PC-3 (cell line): ENCODE measurements at regions not wholly inside any gene's neighbourhood (a gene's known extent, or its start where the extent isn't known, plus 50 kb on each side); places are given as distances from the start of the nearest gene placed in this dataset.

Experiments used
- ATAC-seq: fragments of 200-7000 bp; cut with Tn5 transposase; 2 replicates; pipeline ENCODE4 v1.9.1; 2020; ENCODE audit warnings: mild to moderate bottlenecking, moderate library complexity
- BruUV-seq: library from RNA; stranded (reverse); fragments of 400-500 nt; replicated peaks from 2 replicates; lab custom pipeline; 2021; lab: Mats Ljungman, UMichigan
- CTCF ChIA-PET: fragments of 300-600 bp; sonication (Branson Sonifier 250); formaldehyde crosslinking; loops from one replicate; lab custom pipeline; 2022; ENCODE audit warnings: antibody characterized with exemption; lab: Charles Lee
- POLR2A ChIA-PET: fragments of 300-600 bp; sonication (Branson Sonifier 250); formaldehyde crosslinking; loops from one replicate; lab custom pipeline; 2022; ENCODE audit warnings: antibody characterized with exemption; ENCODE audit not compliant: unreplicated experiment; lab: Charles Lee
- DNase-seq: peaks from one replicate; pipeline ENCODE4 v3.0.0-alpha.2; 2015
- H2AFZ ChIP-seq: fragments of 300-600 bp; sonication (generic); 2 replicates; pipeline ENCODE4 v1.6.0; 2016; ENCODE audit warnings: antibody characterized with exemption, low read length
- H3F3A ChIP-seq: fragments of 300-600 bp; sonication (generic); one replicate; pipeline ENCODE4 v1.6.0; 2017; ENCODE audit warnings: antibody characterized with exemption, low read length, control low read depth, mild to moderate bottlenecking; ENCODE audit not compliant: unreplicated experiment
- H3K27ac ChIP-seq: fragments of 300-600 bp; sonication (generic); 2 replicates; pipeline ENCODE4 v1.5.1; 2016; ENCODE audit warnings: mild to moderate bottlenecking, low read length
- H3K27me3 ChIP-seq: fragments of 300-600 bp; sonication (generic); 2 replicates; pipeline ENCODE4 v1.6.1; 2016; ENCODE audit warnings: low read length, mixed read lengths
- H3K36me3 ChIP-seq: fragments of 300-600 bp; sonication (generic); 2 replicates; pipeline ENCODE4 v1.6.1; 2016; ENCODE audit warnings: low read depth, mixed run types, low read length, mixed read lengths
- H3K4me1 ChIP-seq: fragments of 300-600 bp; sonication (generic); 2 replicates; pipeline ENCODE4 v1.5.1; 2016; ENCODE audit warnings: low read length; ENCODE audit not compliant: insufficient read depth
- H3K4me2 ChIP-seq: fragments of 300-600 bp; sonication (generic); 2 replicates; pipeline ENCODE4 v1.6.0; 2016; ENCODE audit warnings: low read length
- H3K4me3 ChIP-seq: fragments of 300-600 bp; sonication (generic); 2 replicates; pipeline ENCODE4 v1.5.1; 2016; ENCODE audit warnings: mild to moderate bottlenecking, low read length, mixed read lengths
- H3K79me2 ChIP-seq: fragments of 300-600 bp; sonication (generic); 2 replicates; pipeline ENCODE4 v1.6.1; 2017; ENCODE audit warnings: low read length, mixed read lengths
- H3K9ac ChIP-seq: fragments of 300-600 bp; sonication (generic); 2 replicates; pipeline ENCODE4 v1.6.0; 2016; ENCODE audit warnings: mild to moderate bottlenecking, low read length
- H3K9me2 ChIP-seq: fragments of 300-600 bp; sonication (generic); replicated peaks from 2 replicates; pipeline ENCODE4 v1.6.1; 2016; ENCODE audit warnings: mixed run types, low read length, mixed read lengths
- H3K9me3 ChIP-seq: fragments of 300-600 bp; sonication (generic); 2 replicates; pipeline ENCODE4 v1.6.1; 2016; ENCODE audit warnings: low read length, mixed read lengths
- H4K20me1 ChIP-seq: fragments of 300-600 bp; sonication (generic); 2 replicates; pipeline ENCODE4 v1.6.1; 2016; ENCODE audit warnings: low read length, mixed read lengths
- CTCF ChIP-seq: fragments of 300-600 bp; sonication (generic); conservative IDR thresholded peaks from 2 replicates; pipeline ENCODE4 v1.5.1; 2017; ENCODE audit warnings: antibody characterized with exemption, low read depth, mild to moderate bottlenecking, low read length
- EZH2 ChIP-seq: fragments of 300-600 bp; sonication (generic); IDR thresholded peaks from one replicate; pipeline ENCODE4 v1.6.1; 2017; ENCODE audit warnings: antibody characterized with exemption, mild to moderate bottlenecking, low read length; ENCODE audit not compliant: unreplicated experiment
- EZH2phosphoT487 ChIP-seq: fragments of 300-600 bp; sonication (generic); IDR thresholded peaks from 2 replicates; pipeline ENCODE4 v1.6.1; 2018; ENCODE audit warnings: mild to moderate bottlenecking, antibody characterized with exemption, low read length, borderline replicate concordance
- intact Hi-C: fragments of 100-400 bp; cut with micrococcal nuclease; formaldehyde crosslinking; loops from 2 replicates; pipeline ENCODE4 v1.9.0; 2023

- H3K79me2 ChIP-seq: no peaks in the 10 kb centered on the region
These were observed 59.0 kb upstream of the SMAD3 start for GRCh38 chr15:67006083-67007065.

GRCh38 chr15:67009576-67010569, 55.5 kb upstream of the SMAD3 start:
- Histone ChIP-seq H3K9me2 (no peaks in the 10 kb centered on the region), H2AFZ (no peak overlapping the region), H3K4me3 (no peak overlapping the region), H3K27me3 (no peaks in the 10 kb centered on the region), H3K4me2 (no peak overlapping the region), H3F3A (no peaks in the 10 kb centered on the region), H3K36me3 (no peaks in the 10 kb centered on the region), H3K9ac (no peak overlapping the region), H4K20me1 (no peaks in the 10 kb centered on the region), H3K4me1 (no peaks in the 10 kb centered on the region), H3K9me3 (no peaks in the 10 kb centered on the region), H3K79me2 (no peaks in the 10 kb centered on the region), H3K27ac (no peak overlapping the region)
- DNase-seq (no peak), ATAC-seq (no peak)
- intact Hi-C loops: no loop called here
- TF ChIP-seq CTCF: no peak
- TF ChIP-seq EZH2phosphoT487: no peak
- no peak for TF ChIP-seq EZH2
- ChIA-PET CTCF (no interaction called here), POLR2A (no interaction called here)
- BruUV-seq: no TSS peak

More at GRCh38 chr15:67006083-67007065, 59.0 kb upstream of the SMAD3 start:
- intact Hi-C loops: no loop called here
- ATAC-seq: no peak
- H3K9ac ChIP-seq: no peak overlapping the region
- H3K27me3 ChIP-seq: no peaks in the 10 kb centered on the region
- H3K4me3 ChIP-seq: no peak overlapping the region
- ChIA-PET POLR2A (no interaction called here), CTCF (no interaction called here)
- H3K4me1 ChIP-seq: peaks cover 12% of the 10 kb centered on the region
- H4K20me1 ChIP-seq: no peaks in the 10 kb centered on the region
- H3F3A ChIP-seq: no peaks in the 10 kb centered on the region
- H3K9me3 ChIP-seq: no peaks in the 10 kb centered on the region
- BruUV-seq: no TSS peak
- no peak overlapping the region for H3K4me2 ChIP-seq
- H2AFZ ChIP-seq: no peak overlapping the region
- H3K27ac ChIP-seq: no peak overlapping the region
- H3K36me3 ChIP-seq: no peaks in the 10 kb centered on the region
- no peak for DNase-seq
- H3K9me2 ChIP-seq: no peaks in the 10 kb centered on the region
- TF ChIP-seq CTCF (no peak), EZH2phosphoT487 (no peak)
